Central memory CD4-positive, alpha-beta T cell (primary cell): ENCODE measurements at regions not wholly inside any gene's neighbourhood (a gene's known extent, or its start where the extent isn't known, plus 50 kb on each side); places are given as distances from the start of the nearest gene placed in this dataset.

Experiments
- DNase-seq: peaks from one replicate; pipeline ENCODE4 v3.0.0; 2022

DNA sequence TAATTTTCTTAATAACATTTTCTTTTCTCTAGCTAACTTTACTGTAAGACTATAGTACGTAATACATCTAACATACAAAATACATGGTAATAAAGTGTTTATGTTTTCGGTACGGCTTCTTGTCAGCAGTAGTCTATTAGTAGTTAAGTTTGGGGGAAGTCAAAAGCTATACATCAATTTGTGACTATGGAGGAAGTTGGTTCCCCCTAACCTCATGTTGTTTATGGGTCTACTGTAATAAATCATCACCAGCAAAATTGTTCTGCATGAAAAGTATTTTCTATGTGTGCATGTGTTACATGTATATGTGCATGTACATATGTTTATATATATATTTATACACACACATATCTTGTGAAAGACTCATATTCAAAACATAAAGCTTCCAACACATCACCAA, 303.0 kb downstream of the TRIB2 start:
- no peak for DNase-seq

DNA sequence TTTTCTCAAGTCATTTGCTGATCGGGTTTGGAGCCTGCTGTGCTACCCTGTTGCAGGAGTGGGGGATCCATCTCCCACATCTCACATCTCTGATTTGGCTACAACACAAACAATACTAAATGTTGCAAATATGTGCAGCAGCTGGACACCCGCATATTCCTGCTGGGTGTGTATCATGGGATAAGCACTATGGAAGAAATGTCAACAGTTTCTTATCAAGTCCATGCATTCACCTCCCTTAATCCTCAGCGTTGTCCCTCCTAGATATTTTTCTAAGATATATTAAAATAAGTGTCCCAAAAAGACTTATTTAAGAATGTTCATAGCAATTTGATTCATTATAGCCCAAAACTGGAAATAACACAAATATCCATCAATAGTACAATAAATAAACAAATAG, 303.7 kb downstream of the TRIB2 start:
- DNase-seq, result no peak

DNA sequence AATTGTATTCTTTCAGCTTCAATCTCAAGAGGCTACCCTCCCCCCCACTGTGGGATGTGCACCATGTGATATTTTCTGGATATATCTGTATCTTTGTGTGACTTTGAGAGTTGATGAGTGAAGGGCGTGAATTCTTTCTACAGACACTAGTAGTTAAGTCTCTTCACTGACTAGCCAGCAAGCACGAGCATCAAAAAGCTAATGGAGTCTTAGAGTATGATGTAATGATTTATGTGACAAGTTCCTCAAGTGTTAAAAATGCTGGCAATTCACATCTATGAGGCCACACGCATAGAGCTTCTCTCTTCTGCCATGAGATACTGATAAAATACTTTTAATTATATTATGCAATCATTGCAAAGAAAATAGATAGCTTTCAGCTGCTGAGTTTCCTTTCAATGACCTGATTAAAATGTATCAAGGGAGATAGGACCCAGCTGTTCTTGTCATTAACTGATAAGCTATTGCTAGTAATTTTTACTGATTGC, 304.8 kb downstream of the TRIB2 start:
- DNase-seq, result no peak

DNA sequence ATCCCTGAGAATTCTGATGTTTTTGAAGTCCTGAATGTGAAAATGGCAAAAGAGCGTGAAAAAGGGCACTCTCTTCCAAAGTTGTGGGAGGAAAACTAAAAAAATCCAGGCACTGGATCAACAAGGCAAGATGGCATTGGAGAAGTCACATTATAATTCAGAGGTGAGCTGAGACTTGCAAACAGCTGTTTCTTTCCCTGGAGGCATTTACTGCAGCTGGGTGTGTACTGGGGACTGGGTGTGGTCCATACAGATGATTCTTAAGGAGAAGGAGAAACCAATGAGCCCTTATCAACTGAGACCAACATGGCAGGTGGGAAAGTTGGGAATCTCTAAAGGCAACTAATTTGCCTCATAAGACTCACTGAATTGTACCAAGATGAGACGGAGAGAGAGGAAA, 313.9 kb downstream of the TRIB2 start:
- DNase-seq, result no peak

DNA sequence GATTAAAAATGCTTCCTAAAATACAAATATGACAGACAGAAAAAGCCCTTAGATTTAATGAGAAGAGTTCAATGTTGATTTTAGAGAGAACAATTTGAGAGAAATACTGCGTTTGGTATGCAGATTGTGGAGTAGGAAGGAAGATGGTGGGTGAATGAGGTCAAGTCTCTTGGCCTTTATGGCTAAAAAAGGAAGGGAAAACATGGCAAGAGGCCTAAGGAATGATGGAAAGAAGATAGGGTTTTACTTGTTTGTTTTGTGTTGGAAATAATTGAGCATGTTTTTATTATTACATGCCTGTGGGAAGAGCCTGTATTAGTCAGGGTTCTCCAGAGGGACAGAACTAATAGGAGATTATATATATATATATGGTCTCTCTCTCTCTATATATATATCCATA, 318.1 kb downstream of the TRIB2 start:
- no peak for DNase-seq

DNA sequence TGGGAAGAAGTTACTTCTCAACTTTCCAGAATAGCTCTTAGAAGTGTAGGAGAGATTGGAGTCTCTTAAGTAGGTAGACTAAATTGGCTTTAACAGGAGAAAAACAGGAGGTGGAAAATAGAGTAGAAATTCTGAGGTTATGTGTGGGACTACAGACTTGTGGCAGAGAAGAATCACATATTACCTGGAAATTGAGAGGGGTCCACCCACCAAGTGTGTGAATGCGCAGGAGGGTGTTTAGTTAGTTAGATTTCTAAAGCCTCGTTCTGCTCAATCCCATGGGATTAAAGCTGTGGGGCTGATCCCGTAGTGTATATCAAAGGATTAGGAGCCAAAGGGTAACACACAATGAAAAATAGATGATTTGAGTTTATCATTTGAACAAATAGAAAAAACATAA, 319.1 kb downstream of the TRIB2 start:
- no peak for DNase-seq

DNA sequence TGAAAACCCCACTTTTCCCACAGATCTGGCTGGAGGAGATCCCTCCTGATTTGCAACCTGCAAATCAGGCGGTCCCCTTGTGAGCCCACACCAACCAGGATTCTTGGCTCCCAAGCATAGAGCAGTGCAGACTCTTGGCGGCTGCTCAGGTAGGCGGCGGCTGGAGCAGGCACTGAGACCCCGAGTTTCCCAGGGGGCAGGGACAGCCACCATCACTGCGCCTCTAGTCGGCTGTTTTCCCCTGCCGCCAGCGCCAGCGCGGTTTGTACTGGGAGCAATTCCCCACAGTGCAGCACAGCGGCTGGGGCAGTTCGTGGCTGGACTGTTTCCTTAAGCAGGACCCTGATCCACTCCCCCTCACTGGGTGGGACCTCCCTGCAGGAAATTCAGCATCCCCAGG, 323.3 kb downstream of the TRIB2 start:
- DNase-seq, result no peak

DNA sequence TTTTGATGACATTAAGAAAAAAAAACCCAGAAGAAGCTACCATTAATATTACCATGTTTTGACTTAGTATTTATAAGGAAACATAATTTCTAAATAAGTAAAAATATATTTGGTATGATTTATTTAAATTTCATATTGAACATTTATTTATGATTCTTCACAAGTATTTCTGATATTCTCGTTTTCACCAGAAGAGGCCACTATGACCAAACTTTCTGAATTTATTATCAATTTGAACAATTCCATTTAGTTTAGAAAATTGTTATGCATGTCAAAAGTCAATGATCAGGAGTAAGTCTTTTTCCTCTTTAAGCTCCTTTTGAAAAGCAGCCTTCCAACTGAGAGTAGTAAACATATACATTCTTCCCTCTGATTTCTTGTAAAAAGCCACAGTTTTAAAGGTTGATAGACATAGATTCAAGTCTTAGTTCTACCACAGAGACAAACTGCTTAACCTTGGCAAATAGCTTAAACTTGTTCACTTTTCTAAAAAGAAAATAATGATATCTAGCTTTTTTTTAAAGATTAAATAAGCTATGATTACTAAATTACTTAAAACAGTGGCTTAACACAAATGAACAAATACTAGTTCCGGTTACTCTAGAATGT, 329.9 kb downstream of the TRIB2 start:
- no peak for DNase-seq

DNA sequence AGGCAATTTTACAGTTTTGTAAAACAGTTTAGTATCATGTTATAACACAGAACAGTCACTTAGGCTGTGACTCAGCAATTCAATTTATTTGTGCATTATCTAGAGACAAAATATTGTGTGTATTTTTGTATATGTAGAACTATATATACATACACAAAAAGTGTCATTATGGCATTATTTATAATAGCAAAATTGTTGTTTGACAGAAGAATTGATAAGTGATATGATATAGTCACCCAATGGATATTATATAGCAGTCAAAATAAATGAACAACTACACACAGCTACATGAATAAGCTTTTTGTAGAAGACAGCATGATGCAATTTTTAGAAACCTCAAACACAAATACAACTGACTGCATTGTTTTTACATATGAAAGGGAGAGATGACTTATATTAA, 334.0 kb downstream of the TRIB2 start:
- DNase-seq, result no peak

DNA sequence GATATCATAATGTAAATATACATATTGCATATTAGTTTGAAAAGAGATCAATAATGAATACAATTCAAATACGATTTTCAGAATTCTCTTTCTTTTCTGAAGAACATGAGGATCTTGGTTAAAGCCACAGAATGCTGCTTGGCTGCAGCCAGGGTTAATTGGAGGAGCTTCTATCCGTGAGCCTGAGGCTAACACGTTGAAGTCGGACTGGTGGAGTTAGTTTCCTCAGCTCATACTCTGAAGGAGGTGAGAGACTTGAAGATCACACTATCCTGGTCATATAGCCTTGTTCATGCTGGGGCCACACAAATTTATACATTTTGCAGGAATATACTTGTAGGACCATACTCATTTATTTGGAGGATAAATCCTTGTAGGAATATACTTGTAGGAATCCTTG, 335.8 kb downstream of the TRIB2 start:
- DNase-seq, result no peak

DNA sequence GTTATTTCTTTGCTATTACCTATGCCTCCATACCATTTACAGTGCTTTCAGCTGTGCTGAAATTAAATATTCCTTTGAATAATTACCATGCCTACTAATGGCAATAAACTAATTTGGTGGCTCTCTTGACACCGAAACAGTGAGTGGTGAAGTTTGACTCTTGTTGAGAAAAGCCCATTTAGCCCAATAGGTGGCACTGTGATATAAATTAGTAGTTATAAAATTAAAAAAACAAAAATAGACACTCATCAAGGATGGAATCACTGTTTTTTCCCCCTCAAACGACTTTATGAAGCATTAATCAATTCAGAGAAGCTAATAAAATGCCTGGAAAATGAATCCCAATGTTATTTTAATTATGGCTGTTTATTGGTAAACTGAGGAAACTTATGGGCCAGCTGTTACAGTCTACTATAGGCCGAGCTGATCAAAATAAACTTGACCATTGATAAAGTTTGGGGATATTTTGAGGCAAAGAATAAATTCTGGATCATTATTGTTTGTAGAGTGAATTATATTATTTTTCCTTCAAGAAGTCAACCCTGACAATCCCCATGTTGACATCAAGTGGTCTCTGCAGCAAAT, 339.6 kb downstream of the TRIB2 start:
- no peak for DNase-seq

DNA sequence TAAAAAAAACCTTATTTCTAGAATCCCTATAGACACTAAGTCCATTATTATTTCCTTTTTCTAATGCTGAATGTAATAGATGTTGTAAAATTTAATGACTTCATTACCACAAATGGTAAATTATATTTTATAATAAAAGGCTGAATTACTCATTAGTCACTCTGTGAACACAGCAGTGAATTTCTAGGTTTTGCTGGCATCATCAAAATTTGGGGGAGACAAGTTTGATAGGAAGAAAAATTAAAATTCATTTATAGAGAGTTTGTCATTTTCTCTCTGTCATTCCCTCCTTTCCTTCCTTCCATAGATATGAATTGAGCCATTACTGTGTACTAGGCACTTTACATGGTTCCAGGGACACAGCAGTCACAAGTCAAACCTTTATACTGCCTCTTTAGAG, 340.9 kb downstream of the TRIB2 start:
- no peak for DNase-seq

DNA sequence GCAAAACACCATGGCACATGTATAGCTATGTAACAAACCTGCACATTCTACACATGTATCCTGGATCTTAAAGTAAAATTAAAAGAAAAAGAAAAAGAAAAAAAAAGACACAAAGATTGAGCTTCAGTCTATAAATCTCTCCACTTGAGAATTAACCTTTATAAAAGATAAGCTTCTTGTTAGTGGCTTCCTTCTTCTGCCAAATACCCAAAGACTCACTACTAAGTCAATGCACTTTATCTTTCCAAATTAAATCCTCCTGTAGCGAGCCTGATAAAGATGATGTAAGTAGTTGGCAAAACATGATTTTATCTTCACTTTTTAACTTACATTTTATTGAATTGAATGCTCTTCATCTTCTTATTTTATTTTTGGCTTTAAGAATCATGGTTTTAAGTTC, 349.9 kb downstream of the TRIB2 start:
- no peak for DNase-seq

DNA sequence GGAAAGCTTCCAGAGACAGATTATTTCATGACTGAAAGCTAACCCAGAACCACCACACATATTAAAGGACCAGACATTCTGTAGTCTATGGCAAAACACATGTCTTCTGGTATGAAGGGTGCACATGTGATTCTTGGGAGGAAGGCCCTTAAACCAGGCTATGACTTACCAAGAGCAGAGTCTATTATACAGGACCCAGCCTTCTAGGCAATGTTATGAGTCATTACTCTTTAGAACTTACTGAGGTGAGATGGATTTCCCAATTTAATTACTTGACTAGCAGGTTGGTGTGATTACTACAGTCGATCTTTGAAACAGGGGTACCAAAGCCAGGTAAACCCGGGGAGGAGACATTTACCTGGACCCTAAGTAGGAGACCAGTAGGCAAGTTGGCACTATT, 350.8 kb downstream of the TRIB2 start:
- no peak for DNase-seq

DNA sequence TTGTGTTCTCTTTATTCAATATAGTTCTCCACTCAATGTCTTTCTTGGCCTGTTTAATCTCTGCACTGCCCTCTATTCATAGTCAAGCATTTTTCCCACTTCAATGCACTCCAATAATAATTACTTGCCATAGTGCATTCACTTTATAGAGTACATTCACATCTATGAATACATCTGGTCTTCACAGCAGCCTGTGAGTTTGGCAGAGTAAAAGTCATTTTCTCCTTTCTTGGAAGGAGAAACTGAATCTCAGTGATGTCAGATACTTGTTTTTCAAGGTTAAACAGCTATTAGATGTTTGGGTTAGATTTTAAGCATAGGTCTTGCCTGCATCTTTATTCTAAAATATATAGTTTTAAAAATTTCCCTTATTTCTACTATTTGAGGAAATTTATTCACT, 373.2 kb downstream of the TRIB2 start:
- DNase-seq, result no peak

DNA sequence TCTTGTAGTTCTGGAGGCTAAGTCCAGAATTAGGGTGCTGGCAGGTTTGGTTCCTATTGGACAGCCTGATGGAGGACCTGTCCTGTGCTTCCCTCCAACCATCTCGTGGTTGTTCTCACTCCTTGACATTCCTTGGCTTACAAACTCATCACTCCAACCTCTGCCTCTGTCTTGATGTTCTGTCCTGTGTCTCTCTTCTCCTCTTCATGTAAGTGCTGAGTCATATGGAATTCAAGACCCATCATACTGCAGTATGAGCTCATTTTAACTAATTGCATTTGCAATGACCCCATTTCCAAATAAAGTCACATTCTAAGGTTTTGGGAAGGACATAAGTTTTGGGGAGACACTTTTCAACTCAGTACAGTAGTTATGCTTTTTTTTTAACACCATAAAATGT, 374.7 kb downstream of the TRIB2 start:
- DNase-seq, result no peak

DNA sequence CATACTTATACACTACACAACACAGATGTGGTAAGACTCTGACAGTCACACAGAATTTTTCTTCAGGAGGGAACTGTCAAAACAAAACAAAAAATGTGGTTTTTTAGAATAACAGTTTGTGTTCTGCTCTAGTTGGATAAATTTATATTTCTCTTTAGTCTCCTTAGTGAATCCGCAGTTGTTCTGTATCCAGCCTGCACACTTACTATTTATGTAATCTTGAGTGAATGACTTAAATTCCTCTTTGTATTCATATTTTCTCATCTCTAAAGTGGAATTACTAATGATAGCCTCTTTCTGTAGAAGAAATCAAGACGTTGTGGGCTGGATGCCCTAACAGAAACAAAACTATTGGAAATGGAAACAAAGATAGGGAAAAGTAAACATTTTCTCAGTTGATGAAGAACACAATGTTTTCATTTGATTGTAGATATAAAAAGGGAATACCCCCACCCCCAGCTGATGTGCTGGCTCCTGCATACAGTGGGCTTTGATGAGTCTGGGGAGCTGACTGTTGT, 375.2 kb downstream of the TRIB2 start:
- DNase-seq, result no peak

DNA sequence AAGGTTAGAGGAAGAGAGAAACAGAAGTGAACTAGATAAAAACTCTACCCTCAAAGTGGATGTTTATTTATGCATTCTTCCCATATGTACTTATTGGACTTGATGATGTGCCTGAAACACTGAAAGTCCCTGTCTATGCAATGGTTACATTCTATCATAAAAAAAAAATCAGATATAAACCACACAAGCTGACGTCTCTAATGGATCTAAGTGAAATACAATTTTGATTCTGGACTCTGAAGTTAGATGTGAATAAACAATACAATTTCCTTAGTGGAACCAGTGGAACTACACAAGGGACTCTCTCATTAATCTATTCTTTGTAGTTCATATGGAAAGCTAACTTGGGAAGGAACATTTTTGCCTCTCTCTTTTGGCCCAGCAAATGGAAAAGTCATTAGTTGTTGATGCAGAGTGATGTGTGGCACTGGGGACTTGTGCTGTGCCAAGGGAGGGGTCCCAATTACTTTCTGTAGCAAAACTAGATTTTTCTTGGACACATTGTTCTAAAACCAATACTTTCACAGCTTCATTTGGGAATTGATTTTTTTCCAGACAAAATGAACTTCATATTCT, 376.8 kb downstream of the TRIB2 start:
- DNase-seq, result no peak

DNA sequence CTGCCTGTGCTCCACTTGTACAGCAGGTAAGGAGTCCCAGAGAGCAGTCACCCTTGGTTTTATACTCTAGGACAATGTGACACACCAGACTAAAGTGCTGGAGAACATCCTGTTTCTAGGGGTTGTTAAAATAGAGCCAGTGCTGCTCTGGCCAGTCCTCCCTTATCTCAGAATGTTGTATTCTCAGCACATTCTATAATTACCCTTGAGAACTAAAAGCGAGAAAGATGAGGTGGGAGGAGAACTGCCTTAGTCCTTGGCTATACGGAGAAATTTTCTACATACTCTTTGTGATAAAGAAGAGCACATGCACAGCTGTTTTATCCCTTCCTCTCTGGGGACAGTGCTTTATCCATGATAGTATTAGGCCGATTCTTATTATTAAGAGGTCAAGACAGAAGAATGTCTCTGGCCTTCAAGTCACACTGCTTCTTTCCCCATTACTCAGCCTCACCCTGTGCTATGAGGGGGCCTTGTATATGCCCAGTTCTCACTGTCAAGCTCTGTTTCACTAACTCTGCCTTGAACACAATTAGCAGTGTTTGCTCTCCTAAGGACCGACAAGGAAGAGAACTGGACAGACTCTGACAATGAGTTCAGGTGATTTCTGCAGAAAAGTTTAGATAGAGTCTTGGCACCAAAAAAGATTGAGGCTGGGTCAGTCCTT, 385.8 kb downstream of the TRIB2 start:
- no peak for DNase-seq

DNA sequence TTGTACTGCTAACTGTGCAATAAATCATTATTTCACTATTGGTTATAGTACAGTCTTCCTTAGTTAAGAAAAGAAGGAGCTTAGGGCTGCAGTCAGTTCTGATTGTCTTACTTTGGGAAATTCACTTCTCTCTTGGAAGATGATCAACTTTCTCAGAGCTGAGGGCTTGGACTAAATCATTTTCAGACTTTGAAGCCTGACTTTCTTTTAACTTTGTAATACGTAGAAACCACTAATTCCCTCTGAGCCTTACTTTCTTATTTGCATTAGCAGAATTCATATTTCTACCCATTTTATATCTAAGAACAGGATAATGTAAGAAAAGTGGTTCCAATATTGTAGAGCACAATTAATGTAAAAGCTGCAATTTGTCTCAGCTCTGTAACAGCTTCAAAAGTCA, 386.4 kb downstream of the TRIB2 start:
- no peak for DNase-seq

DNA sequence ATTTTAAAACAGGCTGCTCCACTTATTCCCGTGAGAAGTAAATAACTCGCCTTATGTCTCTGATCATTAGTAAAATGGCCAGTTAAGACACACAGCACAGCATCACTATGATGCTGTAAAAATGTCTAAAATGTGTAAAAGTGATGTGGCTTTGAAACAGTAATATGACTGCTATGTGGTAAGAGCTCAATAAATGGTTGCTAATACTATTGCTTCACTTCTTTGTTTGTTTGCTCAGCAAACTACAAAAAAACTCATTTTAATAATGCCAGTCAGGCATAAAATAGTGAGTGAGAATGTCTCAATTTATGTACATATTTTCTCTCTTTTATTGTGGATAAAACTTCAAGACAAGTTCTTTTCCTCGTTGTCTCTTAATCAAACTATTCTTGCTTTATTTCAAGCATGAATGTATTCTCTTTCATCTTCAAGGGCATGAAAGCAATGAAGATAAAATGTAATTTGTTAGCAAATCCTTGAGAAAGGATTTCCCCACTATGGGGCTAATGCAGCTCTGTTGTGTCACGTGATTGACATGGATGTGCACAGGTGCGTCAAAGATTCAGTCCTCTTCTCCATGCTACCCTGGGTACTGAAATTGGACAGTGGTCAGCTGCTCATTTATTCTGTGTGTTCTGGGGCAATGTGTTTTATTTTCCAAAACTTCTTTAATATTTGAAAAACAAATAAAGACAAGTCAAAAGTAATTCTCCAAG, 387.2 kb downstream of the TRIB2 start:
- DNase-seq, result no peak

DNA sequence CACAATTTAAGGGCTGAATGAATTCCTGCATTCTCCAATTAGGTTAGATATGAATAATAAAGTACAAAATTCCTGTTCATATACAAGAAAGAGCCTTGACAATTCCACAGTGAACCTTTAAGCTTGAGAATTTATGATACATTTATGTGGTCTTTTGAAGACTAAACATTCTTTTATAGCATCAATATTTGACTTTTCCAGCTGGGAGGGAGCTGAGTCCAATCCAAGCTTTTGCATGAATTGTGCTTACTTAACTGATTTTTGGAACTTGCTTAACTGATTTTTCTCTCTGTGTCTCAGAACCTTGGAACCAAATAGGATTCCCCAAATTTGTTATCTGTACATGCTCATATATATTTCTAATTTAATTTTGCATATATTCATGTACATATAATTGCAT, 388.0 kb downstream of the TRIB2 start:
- DNase-seq, result no peak

DNA sequence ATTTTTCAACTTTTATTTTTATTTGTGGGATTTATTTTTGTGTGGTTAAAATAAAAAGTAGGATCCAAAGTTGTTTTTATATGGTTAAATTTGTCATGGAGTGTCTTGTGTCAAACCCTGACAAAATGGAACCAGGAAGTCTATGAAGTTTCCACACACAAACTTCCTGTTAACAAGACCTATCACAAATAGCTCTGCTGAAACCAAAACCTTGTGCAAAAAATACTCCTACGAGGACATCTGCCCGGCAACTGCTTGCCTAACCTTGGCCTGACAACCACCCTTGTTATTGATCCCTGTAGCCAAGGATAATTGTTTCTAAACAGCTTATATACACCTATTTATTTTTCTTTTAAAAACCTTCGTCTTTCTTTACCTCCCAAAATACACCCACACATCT, 389.6 kb downstream of the TRIB2 start:
- no peak for DNase-seq
